GM12878 (cell line): ENCODE measurements at regions not wholly inside any gene's neighbourhood (a gene's known extent, or its start where the extent isn't known, plus 50 kb on each side); places are given as distances from the start of the nearest gene placed in this dataset.

Experiments used
- ATF3 ChIP-seq: IDR thresholded peaks from 2 replicates; pipeline ENCODE4 v1.6.1; 2011; ENCODE audit warnings: low read depth, mild to moderate bottlenecking, low read length, moderate library complexity, borderline replicate concordance; ENCODE audit errors: extremely low read depth
- BHLHE40 ChIP-seq, 2 experiments: fragments of 450-650 bp in 1 of 2; IDR thresholded peaks; 2 replicates each; pipeline ENCODE4 v1.6.1; 2011 to 2017; ENCODE audit warnings: low read depth in 2 of 2, borderline replicate concordance in 1 of 2, improper control_type of control experiment in 1 of 2, low read length in 1 of 2, mild to moderate bottlenecking in 1 of 2
- CTCF ChIP-seq, 3 experiments: IDR thresholded peaks in 2 of 3; conservative IDR thresholded peaks in 1 of 3; 2 replicates each; pipeline ENCODE4 v1.5.1; 2011; ENCODE audit warnings: low read depth in 3 of 3, low read length in 3 of 3, mild to moderate bottlenecking in 3 of 3, control low read depth in 2 of 3, moderate library complexity in 2 of 3, inconsistent platforms in 1 of 3, mixed read lengths in 1 of 3; ENCODE audit not compliant: control insufficient read depth in 2 of 3, insufficient read depth in 1 of 3; ENCODE audit errors: extremely low read depth in 1 of 3
- EZH2 ChIP-seq: IDR thresholded peaks from 2 replicates; pipeline ENCODE4 v1.6.1; 2012; ENCODE audit warnings: low read depth, mild to moderate bottlenecking, control low read depth, inconsistent platforms, low read length, borderline replicate concordance; ENCODE audit not compliant: control insufficient read depth
- GABPA ChIP-seq: IDR thresholded peaks from 2 replicates; pipeline ENCODE4 v1.6.1; 2014; ENCODE audit warnings: antibody characterized with exemption, low read depth, mild to moderate bottlenecking, inconsistent platforms
- MAX ChIP-seq: IDR thresholded peaks from 2 replicates; pipeline ENCODE4 v1.6.1; 2012; ENCODE audit warnings: low read depth, low read length, improper control_type of control experiment
- NFIC ChIP-seq: IDR thresholded peaks from 2 replicates; pipeline ENCODE4 v1.6.1; 2012; ENCODE audit warnings: low read depth, mild to moderate bottlenecking, inconsistent platforms, low read length, moderate library complexity
- POLR2AphosphoS5 ChIP-seq: IDR thresholded peaks from 2 replicates; pipeline ENCODE4 v1.6.1; 2011; ENCODE audit warnings: mild to moderate bottlenecking, low read length, inconsistent platforms
- RAD21 ChIP-seq: IDR thresholded peaks from 2 replicates; pipeline ENCODE4 v1.6.1; 2011; ENCODE audit warnings: mild to moderate bottlenecking, low read depth, low read length, moderate library complexity; ENCODE audit not compliant: insufficient read depth
- SMC3 ChIP-seq: IDR thresholded peaks from 2 replicates; pipeline ENCODE4 v1.6.1; 2011; ENCODE audit warnings: low read length, improper control_type of control experiment, borderline replicate concordance
- SREBF1 ChIP-seq: IDR thresholded peaks from 2 replicates; pipeline ENCODE4 v1.6.1; 2012; ENCODE audit warnings: mild to moderate bottlenecking, low read length
- TBL1XR1 ChIP-seq: IDR thresholded peaks from 2 replicates; pipeline ENCODE4 v1.6.1; 2012; ENCODE audit warnings: low read depth, low read length, improper control_type of control experiment
- TF ChIP-seq, protein P1 (sequence below): IDR thresholded peaks from 2 replicates; pipeline ENCODE4 v1.6.1; 2011; ENCODE audit warnings: low read depth, low read length, improper control_type of control experiment, borderline replicate concordance
- TF ChIP-seq, protein P2 (sequence below): fragments of 450-650 bp; conservative IDR thresholded peaks from 2 replicates; pipeline ENCODE4 v1.6.1; 2017; ENCODE audit warnings: mild to moderate bottlenecking, moderate library complexity

GRCh38 chr16:66289986-66290385 is 76.5 kb upstream of the CDH5 start:
- TF ChIP-seq EZH2 (no peak), MAX (no peak), BHLHE40 (IDR thresholded peaks at IDR 0.05; ENCODE audit: borderline replicate concordance in 1 of 2, low read depth in 2 of 2, low read length in 1 of 2) (no peak), NFIC (no peak), CTCF (IDR thresholded peaks at IDR 0.05 in 2 of 3, conservative IDR thresholded peaks at IDR 0.05 in 1 of 3; ENCODE audit: control insufficient read depth in 2 of 3, extremely low read depth in 1 of 3, insufficient read depth in 1 of 3, low read depth in 3 of 3, low read length in 3 of 3) (no peak), SREBF1 (no peak), TBL1XR1 (no peak), POLR2AphosphoS5 (no peak), SMC3 (no peak), ATF3 (no peak), RAD21 (no peak), GABPA (no peak)
- TF ChIP-seq, protein P1, sequence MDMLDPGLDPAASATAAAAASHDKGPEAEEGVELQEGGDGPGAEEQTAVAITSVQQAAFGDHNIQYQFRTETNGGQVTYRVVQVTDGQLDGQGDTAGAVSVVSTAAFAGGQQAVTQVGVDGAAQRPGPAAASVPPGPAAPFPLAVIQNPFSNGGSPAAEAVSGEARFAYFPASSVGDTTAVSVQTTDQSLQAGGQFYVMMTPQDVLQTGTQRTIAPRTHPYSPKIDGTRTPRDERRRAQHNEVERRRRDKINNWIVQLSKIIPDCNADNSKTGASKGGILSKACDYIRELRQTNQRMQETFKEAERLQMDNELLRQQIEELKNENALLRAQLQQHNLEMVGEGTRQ, result no peak
- TF ChIP-seq, protein P2, sequence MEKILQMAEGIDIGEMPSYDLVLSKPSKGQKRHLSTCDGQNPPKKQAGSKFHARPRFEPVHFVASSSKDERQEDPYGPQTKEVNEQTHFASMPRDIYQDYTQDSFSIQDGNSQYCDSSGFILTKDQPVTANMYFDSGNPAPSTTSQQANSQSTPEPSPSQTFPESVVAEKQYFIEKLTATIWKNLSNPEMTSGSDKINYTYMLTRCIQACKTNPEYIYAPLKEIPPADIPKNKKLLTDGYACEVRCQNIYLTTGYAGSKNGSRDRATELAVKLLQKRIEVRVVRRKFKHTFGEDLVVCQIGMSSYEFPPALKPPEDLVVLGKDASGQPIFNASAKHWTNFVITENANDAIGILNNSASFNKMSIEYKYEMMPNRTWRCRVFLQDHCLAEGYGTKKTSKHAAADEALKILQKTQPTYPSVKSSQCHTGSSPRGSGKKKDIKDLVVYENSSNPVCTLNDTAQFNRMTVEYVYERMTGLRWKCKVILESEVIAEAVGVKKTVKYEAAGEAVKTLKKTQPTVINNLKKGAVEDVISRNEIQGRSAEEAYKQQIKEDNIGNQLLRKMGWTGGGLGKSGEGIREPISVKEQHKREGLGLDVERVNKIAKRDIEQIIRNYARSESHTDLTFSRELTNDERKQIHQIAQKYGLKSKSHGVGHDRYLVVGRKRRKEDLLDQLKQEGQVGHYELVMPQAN, result no peak
